GM20431 (cell line): ENCODE measurements at regions not wholly inside any gene's neighbourhood (a gene's known extent, or its start where the extent isn't known, plus 50 kb on each side); places are given as distances from the start of the nearest gene placed in this dataset.
"Not testable (repeated sequence)": the region's sequence is repeated elsewhere in the genome, so short reads cannot be mapped to it uniquely, and the experiment has no call there.

Source experiments
- in situ Hi-C: fragments of 300-500 bp; cut with MseI, MboI; formaldehyde crosslinking; loops from one replicate; pipeline ENCODE4 v1.15.0; 2020; ENCODE audit warnings: low sequenced_read_pairs; ENCODE audit not compliant: unreplicated experiment

- in situ Hi-C loops = not testable (repeated sequence)
Measured at GRCh38 chr10:27291253-27291895, 50.8 kb upstream of the ACBD5 start.
